PC-3 (cell line): ENCODE measurements at regions not wholly inside any gene's neighbourhood (a gene's known extent, or its start where the extent isn't known, plus 50 kb on each side); places are given as distances from the start of the nearest gene placed in this dataset.

ENCODE experiments used
- EZH2phosphoT487 ChIP-seq: fragments of 300-600 bp; sonication (generic); IDR thresholded peaks from 2 replicates; pipeline ENCODE4 v1.6.1; 2018; ENCODE audit warnings: mild to moderate bottlenecking, antibody characterized with exemption, low read length, borderline replicate concordance
- TF ChIP-seq, protein P1 (sequence below): fragments of 300-600 bp; sonication (generic); conservative IDR thresholded peaks from 2 replicates; pipeline ENCODE4 v1.5.1; 2017; ENCODE audit warnings: antibody characterized with exemption, low read depth, mild to moderate bottlenecking, low read length

DNA sequence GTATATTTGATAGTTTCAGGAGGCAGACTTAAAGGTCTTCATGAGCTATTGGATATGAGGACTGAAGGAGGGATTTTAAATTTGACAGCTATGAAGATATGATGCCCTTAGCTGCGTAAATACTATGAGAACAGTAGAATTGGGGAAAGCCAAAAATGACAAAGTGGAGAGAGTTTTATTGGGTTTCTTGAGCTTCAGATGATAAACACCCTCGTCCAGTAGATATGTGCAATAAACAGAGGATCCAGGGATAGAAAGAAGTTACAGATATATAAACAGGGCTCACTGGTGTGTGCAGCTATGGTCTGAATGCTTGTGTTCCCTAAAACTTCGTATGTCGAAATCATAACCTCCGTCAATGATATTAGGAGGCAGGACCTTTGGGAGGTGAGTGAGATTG, 131.3 kb downstream of the INHBA start:
- TF ChIP-seq EZH2phosphoT487, result no peak
- TF ChIP-seq, protein P1, sequence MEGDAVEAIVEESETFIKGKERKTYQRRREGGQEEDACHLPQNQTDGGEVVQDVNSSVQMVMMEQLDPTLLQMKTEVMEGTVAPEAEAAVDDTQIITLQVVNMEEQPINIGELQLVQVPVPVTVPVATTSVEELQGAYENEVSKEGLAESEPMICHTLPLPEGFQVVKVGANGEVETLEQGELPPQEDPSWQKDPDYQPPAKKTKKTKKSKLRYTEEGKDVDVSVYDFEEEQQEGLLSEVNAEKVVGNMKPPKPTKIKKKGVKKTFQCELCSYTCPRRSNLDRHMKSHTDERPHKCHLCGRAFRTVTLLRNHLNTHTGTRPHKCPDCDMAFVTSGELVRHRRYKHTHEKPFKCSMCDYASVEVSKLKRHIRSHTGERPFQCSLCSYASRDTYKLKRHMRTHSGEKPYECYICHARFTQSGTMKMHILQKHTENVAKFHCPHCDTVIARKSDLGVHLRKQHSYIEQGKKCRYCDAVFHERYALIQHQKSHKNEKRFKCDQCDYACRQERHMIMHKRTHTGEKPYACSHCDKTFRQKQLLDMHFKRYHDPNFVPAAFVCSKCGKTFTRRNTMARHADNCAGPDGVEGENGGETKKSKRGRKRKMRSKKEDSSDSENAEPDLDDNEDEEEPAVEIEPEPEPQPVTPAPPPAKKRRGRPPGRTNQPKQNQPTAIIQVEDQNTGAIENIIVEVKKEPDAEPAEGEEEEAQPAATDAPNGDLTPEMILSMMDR, result no peak
